Activated CD4-positive, alpha-beta T cell treated with anti-CD3 and anti-CD28 coated beads, Interleukin-2, Interleukin-4, amounts not matched to agents 100 ng/mL and 50 ng/mL, durations not matched to agents 16 hours and 8 hours (primary cell): ENCODE measurements at regions not wholly inside any gene's neighbourhood (a gene's known extent, or its start where the extent isn't known, plus 50 kb on each side); places are given as distances from the start of the nearest gene placed in this dataset.
"Not testable (repeated sequence)": the region's sequence is repeated elsewhere in the genome, so short reads cannot be mapped to it uniquely, and the experiment has no call there.

Experiments
- DNase-seq: peaks from one replicate; pipeline ENCODE4 v3.0.0-alpha.2; 2020; ENCODE audit warnings: low spot score

- DNase-seq, result no peak
These were observed 456.4 kb downstream of the GADD45G start for GRCh38 chr9:90061187-90061586.

GRCh38 chr9:90062982-90063381 is 458.2 kb downstream of the GADD45G start:
- DNase-seq, result no peak

DNA sequence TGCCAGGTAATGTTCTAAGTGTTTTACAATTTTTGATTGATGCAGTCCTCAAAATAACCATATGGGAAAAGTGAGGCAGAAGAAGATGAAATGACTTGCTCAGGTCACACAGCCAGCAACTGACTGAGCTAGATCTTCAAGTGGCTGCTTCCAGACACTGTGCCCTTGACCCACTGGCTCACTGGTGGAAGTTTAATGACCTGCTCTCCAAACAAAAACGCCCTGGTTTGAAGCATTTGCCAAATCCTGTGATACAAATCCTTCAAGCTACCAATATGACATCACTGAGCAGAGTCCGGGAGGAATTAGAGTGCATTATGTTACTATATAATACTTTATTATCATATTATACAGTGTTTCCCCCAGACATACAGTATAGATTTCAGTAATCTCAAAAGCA is 459.4 kb downstream of the GADD45G start:
- no peak for DNase-seq

DNA sequence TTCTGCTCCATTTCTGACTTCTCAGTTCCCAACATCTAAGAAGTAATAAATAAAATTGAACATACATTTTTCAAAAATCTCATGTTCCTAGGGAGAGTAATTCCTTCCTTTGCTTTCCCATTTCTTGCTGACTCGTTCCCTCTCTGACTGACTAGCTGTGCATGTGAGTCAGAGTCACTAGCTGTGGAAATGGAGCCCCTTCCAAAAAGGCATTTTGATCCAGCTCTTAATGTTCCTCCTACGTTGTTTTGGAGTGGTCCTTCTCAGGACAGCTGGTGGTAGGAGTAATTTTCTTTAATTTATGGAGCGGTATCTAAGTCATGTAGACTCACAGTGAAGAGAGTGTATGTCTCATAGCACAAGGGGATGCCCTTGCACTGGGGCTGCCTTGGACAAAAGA is 460.2 kb downstream of the GADD45G start:
- DNase-seq, result no peak

GRCh38 chr9:90065851-90066250 is 461.0 kb downstream of the GADD45G start:
- no peak for DNase-seq

DNA sequence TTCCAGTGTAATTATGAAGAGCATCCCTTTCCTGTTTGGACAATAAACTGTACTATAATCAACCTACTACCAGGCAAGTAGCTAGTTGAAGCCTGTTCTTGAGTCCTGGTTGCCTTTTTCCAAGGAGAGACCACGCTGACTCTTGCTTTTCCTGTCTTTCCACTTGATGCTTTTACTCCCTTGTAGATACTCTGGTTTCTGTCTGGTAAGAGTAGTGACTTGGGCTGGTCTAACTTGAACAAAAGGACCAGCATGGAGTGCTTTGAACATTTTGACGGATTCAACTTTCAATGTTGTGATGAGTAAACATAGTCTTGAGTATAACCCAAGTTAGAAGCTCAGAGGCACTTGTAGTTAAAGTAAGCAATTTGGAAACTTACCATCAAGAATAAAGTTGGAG is 464.3 kb downstream of the GADD45G start:
- DNase-seq, result no peak

- DNase-seq, result no peak
These were observed 465.2 kb downstream of the GADD45G start for GRCh38 chr9:90070056-90070455.

- DNase-seq, result no peak
These were observed 465.7 kb downstream of the GADD45G start for GRCh38 chr9:90070469-90070868.

GRCh38 chr9:90070931-90071660 is 466.3 kb downstream of the GADD45G start:
- DNase-seq, result no peak

DNA sequence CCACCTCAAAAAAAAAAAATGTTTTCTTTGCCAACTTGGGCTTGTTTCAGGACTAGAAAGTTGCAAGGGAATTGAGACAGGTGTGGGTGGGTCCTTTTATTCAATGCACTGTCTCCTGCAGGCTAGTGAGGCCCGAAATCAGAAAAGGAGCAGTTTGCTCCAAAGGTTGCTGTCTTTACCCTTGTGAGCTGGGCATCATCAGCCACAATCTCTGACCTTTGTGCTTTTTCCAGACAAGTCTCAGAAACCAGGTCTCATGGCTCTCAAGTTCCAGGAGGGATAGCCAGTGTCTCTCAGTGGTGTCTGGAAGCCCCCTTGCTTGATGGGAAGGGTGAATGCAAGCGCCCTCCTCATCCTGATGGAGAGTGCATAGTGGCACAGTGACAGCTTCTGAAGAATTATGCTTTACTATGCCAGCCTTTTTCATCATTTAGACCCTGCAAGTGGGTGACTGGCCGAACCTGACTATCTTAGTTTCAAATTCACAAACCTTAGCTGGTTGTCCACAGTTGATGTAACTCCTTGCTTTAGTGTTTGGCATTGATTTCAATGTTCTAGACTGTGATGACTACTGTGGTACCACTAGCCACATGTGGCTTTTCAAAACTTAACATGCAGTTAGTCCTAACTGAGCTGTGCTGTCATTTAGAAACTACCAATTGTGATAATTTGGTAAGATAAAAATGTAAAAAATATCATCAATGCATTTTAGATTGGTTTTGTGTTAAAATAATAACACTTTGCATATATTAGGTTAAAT is 468.6 kb downstream of the GADD45G start:
- DNase-seq, result peak; percentile 68

DNA sequence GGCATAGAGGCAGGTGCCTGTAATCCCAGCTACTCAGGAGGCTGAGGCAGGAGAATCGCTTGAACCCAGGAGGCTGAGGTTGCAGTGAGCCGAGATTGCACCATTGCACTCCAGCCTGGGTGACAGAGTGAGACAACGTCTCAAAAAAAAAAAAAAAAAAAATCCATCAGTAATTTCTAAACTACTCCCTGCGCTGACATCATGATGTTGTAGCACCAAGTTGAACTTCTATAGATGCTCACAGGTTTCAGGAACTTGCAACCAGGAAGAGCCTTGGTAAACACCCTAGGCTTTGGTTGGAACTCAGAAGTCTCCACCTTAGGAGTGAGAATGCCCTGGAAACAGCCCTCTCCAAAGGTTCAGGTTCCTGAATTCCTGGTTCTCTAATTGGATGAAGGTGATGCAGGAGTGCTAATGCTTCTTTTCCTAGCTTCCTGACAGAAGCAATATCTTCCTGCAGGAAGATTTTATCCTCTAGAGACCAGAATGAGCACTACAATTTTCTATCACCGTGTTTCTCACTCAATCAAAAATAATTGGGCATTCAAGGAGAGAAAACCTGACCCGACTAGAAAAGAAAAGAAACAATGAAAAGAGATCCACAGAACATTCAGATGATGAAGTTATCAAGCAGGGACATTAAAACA is 469.6 kb downstream of the GADD45G start:
- DNase-seq, result peak; percentile 31

- DNase-seq, result not testable (repeated sequence)
These were observed 472.8 kb downstream of the GADD45G start for GRCh38 chr9:90077598-90077997.

GRCh38 chr9:90078988-90079421 is 474.2 kb downstream of the GADD45G start:
- peak; percentile 28 for DNase-seq

- no peak for DNase-seq
These were observed 480.8 kb downstream of the GADD45G start for GRCh38 chr9:90085633-90086032.

- no peak for DNase-seq
These were observed 481.3 kb downstream of the GADD45G start for GRCh38 chr9:90086101-90086511.

GRCh38 chr9:90088434-90088833 is 483.6 kb downstream of the GADD45G start:
- no peak for DNase-seq

GRCh38 chr9:90088856-90089255 is 484.0 kb downstream of the GADD45G start:
- no peak for DNase-seq

DNA sequence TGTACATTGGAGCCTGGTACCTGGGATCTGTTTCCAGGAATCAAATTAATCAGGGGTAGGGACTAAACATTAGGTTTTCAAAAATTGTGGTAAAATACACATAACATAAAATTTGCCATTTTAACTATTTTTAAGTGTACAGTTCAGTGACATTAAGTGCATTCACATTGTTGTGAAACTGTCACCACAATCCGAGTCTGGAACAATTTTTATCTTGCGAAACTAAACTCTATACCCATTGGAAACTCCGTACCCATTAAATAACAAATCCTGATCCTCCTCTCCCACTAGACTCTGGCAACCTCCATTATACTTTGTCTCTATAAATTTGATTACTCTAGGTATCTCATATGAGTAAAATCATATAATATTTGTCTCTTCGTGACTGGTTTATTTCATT is 486.2 kb downstream of the GADD45G start:
- no peak for DNase-seq

DNA sequence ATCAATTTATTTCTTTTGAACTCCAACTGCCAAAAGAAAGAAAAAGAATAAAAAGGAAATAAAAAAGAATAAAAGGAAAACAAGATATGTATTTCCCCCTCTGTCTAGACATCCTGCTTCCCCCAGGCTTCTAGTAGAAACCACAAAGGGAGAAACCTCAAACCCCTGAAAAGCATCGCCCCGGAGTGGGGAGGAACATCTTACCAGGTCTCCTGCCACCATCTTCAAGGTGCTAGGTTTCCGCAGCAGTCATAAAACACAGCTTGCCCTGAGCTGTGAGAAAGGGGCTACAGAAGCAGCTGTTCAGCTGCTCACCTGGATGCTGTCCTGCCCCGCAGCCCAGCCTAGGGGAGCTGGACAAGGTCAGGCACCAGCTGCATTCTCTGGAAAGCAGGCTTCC is 487.7 kb downstream of the GADD45G start:
- DNase-seq, result peak; percentile 9

DNA sequence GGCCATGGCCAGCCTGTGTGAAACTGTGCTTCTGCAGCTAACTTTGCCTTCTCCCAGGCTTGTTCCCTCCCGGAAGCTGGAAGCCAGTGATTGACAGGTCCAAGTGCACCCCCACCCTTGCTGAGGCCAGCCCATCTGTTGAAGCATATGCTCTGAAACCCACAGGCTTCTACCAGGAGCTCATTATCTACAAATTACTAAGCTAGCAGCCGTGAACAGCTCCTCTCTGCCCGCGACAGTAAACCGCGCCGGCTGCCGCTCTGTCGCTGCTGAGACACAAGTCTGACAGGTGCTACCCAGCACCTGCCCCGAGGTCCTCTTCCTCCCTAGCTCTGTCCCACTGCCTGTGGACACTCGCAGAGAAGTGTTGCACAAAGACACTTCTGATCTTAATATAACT is 490.9 kb downstream of the GADD45G start:
- peak; percentile 29 for DNase-seq

- no peak for DNase-seq
These were observed 492.4 kb downstream of the GADD45G start for GRCh38 chr9:90097237-90097636.

DNA sequence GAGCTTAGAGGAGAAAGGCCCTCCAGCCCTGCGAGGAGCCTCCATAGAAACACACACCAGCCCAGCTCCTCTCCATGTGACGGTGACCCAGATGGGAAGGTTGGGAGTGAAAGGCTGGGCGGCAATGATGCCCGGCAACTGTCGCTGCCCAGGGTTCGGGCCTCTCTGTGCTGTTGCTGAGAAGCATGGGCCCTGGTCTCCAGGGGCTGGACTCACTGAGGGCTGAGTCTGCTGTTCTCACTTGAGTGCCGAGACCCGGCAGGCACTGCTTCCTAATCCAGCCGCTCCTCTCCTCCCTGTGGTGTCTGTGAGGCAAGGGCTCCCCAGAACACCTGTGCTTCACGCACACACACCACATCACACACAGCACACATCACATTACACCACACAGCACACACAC is 493.6 kb downstream of the GADD45G start:
- no peak for DNase-seq
